HL-60 (cell line): ENCODE measurements at regions not wholly inside any gene's neighbourhood (a gene's known extent, or its start where the extent isn't known, plus 50 kb on each side); places are given as distances from the start of the nearest gene placed in this dataset.

Experiments used
- DNase-seq, 2 experiments: peaks; one replicate each; pipeline ENCODE4 v3.0.0-alpha.2; 2010 to 2020; ENCODE audit warnings: low read depth in 1 of 2, low spot score in 1 of 2
- H3K27ac ChIP-seq: fragments of 250-450 bp; sonication (Bioruptor Pico); replicated peaks from 2 replicates; pipeline ENCODE4 v1.5.1; 2020; ENCODE audit warnings: mild to moderate bottlenecking, moderate library complexity
- H3K27me3 ChIP-seq: fragments of 250-450 bp; sonication (Bioruptor Pico); 2 replicates; pipeline ENCODE4 v1.5.1; 2021; ENCODE audit warnings: mild to moderate bottlenecking, moderate library complexity; ENCODE audit not compliant: insufficient read depth, poor library complexity, severe bottlenecking
- H3K4me3 ChIP-seq: replicated peaks from 2 replicates; pipeline ENCODE4 v1.5.1; 2011; ENCODE audit warnings: mild to moderate bottlenecking, control low read depth, low read length; ENCODE audit not compliant: insufficient read depth
- CTCF ChIP-seq: IDR thresholded peaks from one replicate; pipeline ENCODE4 v1.5.1; 2011; ENCODE audit warnings: low read length, control low read depth, inconsistent platforms; ENCODE audit not compliant: insufficient read depth
- GABPA ChIP-seq: IDR thresholded peaks from 2 replicates; pipeline ENCODE4 v1.6.1; 2012; ENCODE audit warnings: low read depth
- POLR2AphosphoS5 ChIP-seq: IDR thresholded peaks from 2 replicates; pipeline ENCODE4 v1.6.1; 2012; ENCODE audit warnings: low read depth
- REST ChIP-seq: IDR thresholded peaks from 2 replicates; pipeline ENCODE4 v1.6.1; 2012; ENCODE audit warnings: low read depth; ENCODE audit not compliant: insufficient replicate concordance
- SPI1 ChIP-seq: IDR thresholded peaks from 2 replicates; pipeline ENCODE4 v1.6.1; 2012; ENCODE audit warnings: low read depth, mild to moderate bottlenecking, borderline replicate concordance

- no peak overlapping the region for H3K4me3 ChIP-seq
- TF ChIP-seq SPI1 (no peak), GABPA (no peak), CTCF (no peak), POLR2AphosphoS5 (no peak), REST (no peak)
- no peaks in the 10 kb centered on the region for H3K27me3 ChIP-seq
- no peak overlapping the region for H3K27ac ChIP-seq
- DNase-seq, result no peak
These were observed 375.0 kb upstream of the FZD8 start for GRCh38 chr10:36017137-36017536.

GRCh38 chr10:36007369-36007768 is 365.3 kb upstream of the FZD8 start:
- H3K27me3 ChIP-seq, result no peaks in the 10 kb centered on the region
- no peak for DNase-seq
- no peak overlapping the region for H3K4me3 ChIP-seq
- TF ChIP-seq POLR2AphosphoS5 (no peak), CTCF (no peak), SPI1 (no peak), REST (no peak), GABPA (no peak)
- H3K27ac ChIP-seq, result no peak overlapping the region

- H3K27ac ChIP-seq, result no peak overlapping the region
- TF ChIP-seq CTCF (no peak), REST (no peak), SPI1 (no peak), POLR2AphosphoS5 (no peak), GABPA (no peak)
- no peak overlapping the region for H3K4me3 ChIP-seq
- DNase-seq, result no peak
- H3K27me3 ChIP-seq, result no peaks in the 10 kb centered on the region
These were observed 361.6 kb upstream of the FZD8 start for GRCh38 chr10:36003688-36004087.
